ENCODE measurements at regions not wholly inside any gene's neighbourhood (a gene's known extent, or its start where the extent isn't known, plus 50 kb on each side); places are given as distances from the start of the nearest gene placed in this dataset.
"Not testable (repeated sequence)": the region's sequence is repeated elsewhere in the genome, so short reads cannot be mapped to it uniquely, and the experiment has no call there.

DNA sequence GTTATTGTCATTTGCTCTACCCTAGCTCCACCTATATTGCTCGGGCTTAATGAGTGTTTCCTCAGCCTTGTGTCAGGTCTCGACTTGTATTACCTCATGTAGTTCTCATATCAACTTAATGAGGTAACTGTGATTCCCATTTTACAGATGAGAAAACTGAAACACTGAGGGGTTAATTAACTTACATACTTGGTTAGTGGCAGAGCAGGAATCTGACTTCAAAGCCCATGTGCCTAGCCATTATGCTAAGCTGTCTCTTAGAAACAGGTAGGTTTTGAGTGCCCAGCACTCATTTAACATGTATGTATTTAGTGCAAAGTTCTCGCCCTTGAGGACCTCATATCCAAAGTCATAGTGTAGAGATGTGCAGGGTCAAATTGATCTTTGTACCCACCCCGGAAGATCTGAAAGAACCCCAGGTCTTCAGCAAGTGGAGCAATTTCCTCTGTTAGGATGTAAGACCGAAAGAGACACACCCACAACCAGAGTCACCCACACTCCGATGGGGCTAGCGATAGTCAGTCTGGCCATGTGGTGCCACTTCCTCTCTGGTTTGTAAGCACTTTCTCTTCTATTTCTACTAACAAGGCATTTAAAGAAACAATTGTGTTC lies 121.0 kb upstream of the SLC39A10 start:
- DNase-seq, result no peak

DNA sequence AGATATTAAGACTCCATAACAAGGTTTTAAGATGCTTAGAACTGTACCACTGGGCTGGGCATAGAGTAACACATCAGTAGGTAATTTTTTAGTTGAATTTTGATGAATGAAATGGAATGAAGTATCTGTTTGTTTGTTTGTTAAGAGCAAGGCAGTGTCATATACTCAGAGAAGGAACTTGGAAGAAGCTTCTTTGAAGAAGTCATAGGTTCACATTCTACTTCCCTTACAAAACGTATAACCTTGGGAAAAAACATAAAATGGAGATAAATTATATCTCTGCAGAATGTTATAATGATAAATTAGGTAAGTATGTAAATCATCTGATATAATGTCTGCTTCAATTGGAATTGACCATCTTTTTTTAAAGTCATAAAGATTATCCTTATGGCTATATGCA lies 122.1 kb upstream of the SLC39A10 start:
- no peak for DNase-seq

DNA sequence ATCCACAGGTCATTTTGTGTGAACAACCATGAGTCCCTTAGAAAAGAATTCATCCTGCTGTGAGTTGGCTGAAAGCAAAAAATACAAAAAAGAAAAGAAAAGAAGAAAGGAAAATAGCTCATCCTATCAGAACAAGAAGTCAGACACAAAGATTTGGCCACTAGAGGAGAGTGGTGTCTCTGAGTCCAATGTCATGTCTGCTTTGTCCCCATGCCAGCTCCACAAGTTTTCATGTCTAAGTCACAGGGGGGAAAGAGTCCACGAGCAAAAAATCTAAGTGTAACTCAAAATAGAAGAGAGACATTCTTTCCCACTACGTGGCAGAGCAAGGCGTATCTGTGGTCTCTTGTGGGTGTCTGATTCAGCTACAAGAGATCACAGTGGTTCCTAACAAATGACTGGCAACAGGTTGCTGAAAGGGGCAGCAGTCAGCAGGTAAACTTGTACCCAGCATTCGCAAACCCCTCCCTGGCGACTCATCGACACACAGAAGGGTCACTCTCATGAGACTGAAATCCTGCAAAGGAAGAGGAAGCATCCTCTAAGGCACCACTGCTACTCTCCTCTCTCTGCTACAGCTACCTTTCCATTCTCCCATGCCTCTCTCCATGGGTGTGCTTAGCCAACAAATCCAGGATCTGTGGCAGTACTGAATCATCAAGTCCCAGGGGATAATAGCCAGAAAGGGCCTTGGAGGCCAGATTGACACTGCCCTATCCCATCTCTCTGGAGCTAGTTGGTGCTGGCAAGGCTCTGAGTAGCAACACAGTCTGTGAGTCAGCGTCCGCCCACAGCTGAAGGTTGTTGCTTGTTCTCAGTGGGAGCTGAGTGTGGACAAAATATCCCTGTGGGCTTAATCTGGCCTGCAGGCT lies 123.0 kb upstream of the SLC39A10 start:
- DNase-seq, result peak; percentile 92

DNA sequence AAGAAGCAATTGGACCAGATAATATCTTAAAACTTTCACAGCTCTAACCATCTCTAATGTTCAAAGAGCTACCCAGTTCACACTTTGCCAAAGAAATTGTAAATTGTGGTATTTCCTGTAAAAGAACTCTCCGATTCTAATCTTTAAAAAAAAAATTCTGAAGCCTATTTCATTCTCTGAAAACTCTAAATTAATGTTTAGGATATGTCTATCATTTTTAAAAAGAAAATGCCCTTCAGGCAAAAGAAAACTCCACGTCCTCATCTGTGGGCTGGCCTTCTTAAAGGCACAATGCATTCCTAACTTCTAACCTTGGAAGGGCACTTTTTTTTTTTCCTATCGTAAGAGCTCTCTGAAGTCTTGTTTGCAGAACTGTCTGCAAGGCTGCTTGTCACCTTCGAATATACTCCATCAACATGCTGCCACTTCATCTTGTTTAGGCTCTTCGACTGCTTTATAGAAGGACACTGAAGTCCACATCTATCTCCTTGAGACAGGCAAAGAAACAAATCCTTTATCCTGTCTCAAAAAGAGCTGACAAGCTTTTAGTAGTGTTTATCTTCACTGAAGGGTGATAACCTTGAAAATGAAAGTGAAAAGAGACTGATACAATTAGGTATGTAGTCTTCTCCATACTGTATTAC lies 124.3 kb upstream of the SLC39A10 start:
- DNase-seq, result peak; percentile 35

DNA sequence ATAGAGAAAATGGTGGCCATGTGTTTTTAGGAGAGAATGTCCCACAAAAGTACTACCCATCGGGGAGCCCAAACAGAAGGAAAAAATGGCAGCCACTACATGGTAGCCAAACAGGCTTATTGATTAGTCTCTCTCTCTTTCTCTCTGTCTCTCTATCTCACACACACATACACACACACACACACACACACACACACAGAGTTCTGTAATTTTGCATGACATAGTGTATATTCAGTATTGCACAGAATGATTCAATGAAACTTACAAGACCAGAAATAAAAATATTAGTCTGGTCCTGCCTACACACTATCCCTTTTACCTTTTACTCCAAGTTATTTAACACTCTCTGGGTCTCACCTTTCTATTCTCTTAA lies 124.8 kb upstream of the SLC39A10 start:
- DNase-seq, result no peak

DNA sequence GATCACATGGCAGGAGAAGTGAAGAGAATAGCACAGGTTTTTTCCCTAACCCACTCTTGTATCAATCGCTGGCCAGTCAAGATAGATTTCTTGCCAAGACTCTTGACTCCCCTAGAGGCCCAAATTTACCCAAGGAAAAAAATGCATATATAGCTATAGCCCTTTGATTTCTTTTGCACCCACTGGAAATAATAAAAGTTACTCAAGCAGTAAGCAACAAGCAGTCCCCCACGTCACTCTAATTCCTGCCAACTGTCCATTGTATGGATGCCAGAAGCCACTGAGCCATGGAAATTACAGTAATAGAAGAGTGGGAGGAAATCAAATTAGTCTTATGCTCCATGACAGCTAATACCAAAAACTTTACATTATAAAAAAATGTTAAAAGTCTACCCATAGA lies 125.3 kb upstream of the SLC39A10 start:
- DNase-seq, result peak; percentile 70

DNA sequence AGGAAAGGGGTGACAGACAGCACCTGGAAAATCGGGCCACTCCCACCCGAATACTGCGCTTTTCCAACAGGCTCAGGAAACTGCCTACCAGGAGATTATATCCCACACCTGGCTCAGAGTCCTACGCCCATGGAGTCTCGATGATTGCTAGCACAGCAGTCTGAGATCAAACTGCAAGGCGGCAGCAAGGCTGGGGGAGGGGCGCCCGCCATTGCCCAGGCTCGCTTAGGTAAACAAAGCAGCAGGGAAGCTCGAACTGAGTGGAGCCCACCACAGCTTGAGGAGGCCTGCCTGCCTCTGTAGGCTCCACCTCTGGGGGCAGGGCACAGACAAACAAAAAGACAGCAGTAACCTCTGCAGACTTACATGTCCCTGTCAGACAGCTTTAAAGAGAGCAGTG lies 133.8 kb upstream of the SLC39A10 start:
- DNase-seq, result not testable (repeated sequence)

DNA sequence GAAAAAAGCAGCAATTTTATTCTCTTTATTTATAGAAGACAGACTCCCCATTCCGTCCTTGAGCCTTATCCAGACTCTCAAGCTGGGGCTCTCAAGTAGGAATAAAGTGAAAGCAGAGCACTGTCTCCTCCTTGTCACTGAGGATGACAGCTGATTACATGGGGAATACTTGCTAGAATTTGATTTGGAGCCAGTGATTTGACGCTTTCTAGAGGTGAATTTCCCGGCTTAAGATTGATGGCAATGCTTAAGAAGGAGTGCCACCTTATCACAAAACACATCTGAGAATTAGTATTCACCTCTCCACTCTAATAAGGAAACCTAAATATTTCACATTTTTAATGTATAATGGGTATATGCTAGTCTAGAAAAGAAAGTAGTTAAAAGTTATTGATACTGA lies 135.4 kb upstream of the SLC39A10 start:
- DNase-seq, result no peak

DNA sequence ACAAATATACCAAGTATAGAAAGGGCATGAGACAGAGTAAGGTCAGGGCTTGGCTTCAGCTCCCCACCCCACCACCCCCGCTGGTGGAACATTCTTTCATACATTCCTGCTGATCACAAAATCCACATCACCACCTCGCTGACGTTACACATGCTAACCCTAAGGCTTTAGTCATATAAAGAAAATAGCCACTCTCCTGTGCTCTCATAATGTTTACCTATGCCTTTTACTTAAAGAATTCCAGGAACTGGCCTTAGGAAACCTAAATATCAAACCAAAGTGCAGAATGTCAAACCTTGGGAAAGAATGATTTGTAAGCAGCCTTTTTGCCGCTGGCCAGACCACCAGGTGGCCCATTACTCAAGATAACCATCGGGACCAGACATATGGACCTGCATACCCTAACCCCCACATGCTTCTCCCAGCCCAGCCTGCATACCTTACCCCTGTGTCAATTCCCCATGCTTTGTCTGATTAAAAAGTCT lies 136.3 kb upstream of the SLC39A10 start:
- DNase-seq, result peak; percentile 98

DNA sequence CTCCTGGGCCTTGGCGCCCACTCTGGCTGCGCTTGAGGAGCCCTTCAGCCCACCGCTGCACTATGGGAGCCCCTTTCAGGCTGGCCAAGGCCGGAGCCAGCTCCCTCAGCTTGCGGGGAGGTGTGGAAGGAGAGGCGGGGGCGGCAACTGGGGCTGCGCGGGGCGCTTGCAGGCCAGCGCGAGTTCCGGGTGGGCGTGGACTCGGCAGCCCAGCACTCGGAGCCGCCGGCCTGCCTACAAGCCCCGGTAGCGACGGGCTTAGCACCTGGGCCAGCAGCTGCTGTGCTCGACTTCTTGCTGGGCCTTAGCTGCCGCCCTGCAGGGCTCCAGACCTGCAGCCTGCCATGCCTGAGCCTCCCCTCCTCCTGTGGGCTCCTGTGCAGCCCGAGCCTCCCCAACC lies 141.5 kb upstream of the SLC39A10 start:
- DNase-seq, result no peak

DNA sequence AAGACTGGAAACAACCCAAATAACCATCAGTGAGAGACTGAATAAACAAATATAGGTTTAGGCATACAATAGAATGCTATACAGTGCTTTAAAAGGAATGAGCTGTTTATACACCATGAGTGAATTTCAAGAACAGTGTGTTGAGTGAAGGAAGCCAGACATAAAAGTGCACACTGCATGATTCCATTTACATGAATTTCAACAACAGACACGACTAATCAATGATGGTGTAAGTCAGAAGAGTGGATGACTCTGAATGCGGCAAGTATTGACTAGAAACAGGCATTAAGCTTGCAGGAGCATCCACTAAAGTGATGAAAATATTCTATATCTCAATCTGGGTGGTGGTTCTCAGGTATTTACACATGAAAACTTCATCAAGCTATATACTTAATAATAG lies 142.7 kb upstream of the SLC39A10 start:
- DNase-seq, result peak; percentile 23

DNA sequence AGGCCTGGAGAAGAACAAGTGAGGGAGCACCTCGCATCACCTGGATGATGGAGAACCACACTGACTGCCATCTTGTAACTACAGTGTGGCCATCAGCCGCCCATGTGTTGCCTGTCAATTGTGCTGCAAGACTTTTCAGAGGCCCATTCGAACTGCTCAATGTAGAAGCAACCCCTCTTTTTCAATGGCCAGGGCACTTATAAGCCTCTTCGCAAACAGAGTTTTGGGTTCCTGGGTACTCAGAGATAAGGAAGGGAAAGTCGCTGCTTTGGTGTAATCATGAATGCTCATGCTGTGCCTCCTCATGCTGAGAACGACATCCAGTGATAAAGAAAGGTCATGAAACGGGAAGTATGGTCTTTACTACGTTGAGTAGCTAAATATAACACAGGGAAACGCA lies 143.9 kb upstream of the SLC39A10 start:
- no peak for DNase-seq

DNA sequence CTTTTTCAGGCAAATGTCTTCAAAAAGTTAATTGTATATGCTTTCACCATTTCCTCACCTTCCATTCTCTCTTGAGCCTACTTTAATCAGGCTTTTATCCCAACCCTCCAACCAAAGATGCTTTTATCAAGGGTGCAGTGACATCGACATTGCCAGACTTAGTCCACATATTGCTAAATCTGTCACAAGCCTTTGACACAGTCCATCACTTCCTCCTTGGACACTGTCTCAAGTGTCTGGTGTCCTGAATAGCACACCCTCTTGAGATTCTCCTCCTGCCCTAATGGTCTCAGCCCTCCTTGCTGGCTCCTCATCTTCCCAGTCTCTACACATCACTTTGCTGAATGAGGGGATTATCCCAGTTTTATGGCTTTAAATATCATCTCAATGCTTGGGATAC lies 147.5 kb upstream of the SLC39A10 start:
- DNase-seq, result no peak

DNA sequence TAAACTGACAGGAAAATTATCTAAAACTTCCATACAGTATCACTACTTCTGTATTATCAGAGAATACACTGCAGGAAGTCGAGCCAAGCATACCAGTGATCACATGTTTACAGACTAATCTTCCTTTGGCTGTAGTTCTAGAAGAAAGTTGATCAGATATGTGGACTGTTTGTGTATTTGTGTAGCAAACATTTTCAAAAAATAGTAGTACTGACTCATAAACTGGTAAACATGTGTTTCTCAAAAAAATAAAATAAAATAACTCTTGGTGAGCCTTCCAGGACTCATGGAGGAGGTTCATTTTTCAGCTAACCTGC lies 148.9 kb upstream of the SLC39A10 start:
- no peak for DNase-seq

DNA sequence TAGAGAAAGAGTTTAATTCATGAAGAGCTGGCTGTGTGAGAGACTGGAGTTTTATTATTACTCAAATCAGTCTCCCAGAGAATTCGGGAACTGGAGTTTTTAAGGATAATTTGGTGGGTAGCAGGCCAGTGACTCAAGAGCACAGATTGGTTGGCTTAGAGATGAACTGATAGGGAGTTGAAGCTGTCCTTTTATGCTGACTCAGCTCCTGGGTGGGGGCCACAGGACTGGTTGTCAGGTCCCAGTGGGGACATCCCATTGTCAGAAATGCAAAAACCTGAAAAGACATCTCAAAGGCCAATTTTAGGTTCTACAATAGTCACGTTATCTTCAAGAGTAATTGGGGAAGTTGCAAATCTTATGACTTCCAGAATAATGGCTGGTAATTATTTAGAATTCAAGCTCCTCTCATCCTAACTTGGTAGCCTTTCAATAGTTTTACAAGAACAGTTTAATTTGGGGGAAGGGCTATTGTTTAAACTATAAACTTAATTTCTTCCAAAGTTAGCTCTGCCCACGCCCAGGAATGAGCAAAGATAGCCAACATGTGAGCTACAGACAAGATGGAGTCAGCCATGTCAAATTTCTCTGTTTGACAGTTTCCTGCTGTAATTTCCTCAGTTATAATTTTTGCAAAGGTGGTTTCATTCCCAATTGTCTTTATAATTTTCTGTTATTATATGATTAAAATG lies 149.4 kb upstream of the SLC39A10 start:
- no peak for DNase-seq

DNA sequence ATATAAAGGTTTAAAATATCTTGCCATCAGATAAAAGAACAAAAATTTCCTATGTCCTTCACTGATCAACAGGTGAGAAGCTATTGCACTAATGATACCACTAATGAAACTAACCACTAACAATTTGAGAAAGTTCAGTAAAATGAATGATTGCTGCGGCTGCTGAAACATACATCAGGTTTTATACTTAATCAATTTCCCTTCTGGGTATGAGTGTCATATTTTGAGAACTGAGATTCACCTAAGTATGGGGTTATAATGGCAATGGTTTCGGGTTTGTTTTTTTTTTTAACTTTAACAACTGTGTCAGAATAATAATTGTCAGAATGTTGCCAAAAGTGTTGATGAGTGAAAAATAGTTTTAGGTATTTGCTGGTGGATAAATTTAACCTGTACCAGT lies 151.3 kb upstream of the SLC39A10 start:
- DNase-seq, result no peak

DNA sequence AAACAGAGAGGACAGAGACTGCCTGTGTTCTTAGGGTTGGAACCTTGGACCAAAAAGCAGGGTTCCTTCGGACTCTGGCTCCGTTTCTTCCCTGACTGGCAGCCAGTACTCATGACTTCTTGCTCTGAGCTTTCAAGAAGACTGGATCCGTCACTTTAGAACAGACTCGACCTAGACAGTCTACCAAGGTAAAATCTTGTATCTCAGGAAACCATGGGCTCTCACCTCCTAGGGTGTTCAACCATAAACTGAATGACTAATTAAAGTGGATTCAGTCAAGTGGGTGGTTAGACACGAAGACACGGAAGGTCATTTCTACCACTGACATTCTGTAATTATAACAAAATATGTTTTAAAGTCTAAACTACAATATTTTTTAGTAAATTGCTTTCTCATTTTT lies 153.8 kb upstream of the SLC39A10 start:
- no peak for DNase-seq

DNA sequence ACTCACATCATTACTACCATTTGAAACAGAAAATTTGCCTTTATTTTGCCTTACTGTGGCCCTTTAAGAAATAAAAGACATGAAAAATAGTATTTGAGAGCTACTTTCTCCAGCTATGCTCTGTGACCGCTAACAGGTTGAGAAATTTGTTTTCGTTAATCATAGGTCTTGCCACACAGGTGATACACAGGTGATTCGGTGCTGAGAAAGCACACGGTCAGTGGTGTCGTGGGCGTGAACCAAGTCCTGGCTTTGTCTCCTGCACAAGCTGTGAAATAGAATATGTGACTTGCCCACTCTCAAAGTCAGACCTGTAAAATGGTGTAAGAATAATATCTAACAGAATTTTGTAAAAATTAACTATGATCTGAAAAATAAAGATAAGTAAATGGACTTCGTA lies 155.3 kb upstream of the SLC39A10 start:
- no peak for DNase-seq

DNA sequence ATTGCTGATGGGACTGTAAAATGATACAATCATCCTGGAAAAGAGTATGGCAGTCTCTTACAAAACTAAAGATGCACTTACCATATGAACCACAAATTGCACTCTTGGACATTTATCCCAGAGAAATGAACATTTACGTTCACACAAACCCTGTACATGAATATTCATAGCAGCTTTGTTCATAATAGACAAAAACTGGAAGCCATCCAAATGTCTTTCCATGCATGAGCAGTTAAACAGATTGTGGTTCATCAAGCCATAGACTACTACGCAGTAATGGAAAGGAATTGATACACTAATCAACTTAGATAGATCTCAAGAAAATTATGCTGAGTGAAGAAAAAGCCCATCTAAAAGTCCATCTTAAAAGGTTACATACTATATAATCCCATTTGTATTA lies 156.1 kb upstream of the SLC39A10 start:
- DNase-seq, result no peak

DNA sequence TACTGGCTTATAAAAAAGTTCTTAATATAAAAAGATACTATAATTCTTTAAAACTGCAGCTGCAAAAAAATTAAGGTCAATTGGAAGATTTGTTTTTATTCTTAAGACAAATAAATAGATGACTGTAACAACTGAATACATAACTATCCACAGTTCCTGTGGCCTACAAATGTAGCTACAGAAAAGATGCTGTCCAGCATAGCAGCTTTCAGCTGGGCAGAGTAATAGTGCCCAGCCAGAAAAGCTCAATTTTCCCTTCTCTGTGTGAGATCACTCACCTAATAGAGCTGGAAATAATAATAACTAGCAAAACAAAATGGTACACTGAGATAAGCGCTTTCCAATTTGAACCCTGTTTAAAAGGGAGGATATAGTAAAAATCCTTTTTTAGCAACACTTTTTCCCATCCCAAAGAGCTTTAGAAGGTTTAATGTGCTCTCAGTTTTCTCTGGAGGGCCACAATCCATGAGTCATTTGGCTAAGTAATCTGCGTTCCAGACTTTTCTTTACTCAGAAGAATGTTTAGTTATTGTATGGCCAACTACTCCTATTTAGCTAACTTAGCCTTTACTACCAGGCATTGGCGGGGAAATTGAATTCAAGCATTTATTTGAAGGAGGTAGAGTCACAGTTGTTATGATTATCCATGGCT lies 158.1 kb upstream of the SLC39A10 start:
- peak; percentile 66 for DNase-seq

DNA sequence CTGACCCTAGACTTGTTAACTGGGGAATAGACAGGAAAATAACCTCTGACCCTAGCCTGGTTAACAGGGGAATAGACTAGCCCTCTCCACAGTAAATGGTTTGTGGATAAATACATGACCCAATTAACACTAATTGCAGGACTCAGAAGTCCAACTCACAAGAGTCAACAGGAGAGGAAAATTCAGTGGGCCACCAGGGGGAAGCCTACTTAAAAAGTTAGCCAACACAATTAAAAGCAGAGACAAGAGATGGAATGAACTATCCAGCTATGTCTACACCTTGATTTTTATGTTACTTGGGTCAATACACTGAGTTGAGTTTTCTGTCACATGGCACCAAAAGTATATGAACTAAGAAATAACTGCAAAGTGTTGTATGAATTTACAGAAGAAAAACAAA lies 158.8 kb upstream of the SLC39A10 start:
- peak; percentile 22 for DNase-seq

DNA sequence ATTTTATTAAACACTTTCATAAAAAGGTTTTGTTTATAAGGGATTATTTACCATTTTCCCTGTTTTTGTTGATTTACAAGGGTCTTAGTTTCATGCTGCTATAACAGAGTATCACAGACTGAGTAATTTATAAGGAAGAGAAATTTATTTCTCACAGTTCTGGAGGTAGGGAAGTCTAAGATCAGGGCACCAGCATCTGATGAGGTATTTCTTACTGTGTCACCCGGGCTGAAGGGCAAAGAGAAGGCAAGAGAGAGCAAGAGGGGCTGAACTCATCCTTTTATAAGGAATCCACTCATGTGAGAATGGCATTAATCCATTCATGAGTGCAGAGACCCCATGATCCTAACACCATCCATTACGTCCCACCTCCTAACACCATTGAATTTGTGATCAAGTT lies 160.0 kb upstream of the SLC39A10 start:
- no peak for DNase-seq

DNA sequence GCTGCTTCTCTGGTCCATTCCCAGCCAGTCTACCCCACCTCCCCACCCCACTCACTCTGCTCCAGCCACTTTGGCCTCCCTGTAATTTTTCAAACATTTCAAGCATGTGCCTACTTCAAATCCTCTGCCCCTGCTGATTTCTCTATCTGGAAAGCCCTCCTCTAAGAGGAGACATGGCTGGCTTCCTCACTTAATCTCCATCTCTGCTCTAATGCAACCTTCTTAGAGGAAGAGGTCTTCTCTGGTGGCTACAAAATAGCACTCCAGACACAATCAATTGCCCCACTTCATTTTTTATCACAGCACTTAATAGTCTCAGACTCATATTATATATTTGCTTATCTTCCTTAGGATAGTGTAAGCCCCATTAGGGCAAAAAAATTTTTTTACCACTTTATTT lies 161.1 kb upstream of the SLC39A10 start:
- DNase-seq, result no peak
